GM12872 (cell line): ENCODE measurements at regions not wholly inside any gene's neighbourhood (a gene's known extent, or its start where the extent isn't known, plus 50 kb on each side); places are given as distances from the start of the nearest gene placed in this dataset.

Experiments
- CTCF ChIP-seq: IDR thresholded peaks from 3 replicates; pipeline ENCODE4 v1.5.1; 2011; ENCODE audit warnings: low read depth, mild to moderate bottlenecking, low read length, moderate library complexity; ENCODE audit not compliant: insufficient read depth

DNA sequence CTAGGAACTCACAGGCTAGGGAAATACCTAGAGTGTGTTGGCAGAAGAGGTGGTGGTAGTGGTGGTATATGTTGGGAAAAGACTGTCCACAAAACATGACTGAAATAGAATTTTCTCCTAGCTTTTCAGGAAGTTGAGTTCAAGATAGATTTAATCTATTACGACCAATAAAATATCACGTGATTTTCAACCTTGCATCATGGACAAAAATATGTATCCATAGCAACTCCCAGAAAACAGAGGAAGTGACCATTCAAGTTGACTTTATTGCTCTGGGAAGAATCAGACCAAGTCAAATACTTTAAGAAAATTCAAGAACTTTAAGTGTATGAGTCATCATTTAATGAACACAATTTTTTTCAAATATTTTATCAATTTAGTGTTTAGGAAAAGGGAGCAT is 347.0 kb upstream of the ZNF385D start:
- TF ChIP-seq CTCF = no peak

- TF ChIP-seq CTCF = no peak
Observed at GRCh38 chr3:22101351-22101750, 350.3 kb upstream of the ZNF385D start.

- TF ChIP-seq CTCF = no peak
Observed at GRCh38 chr3:22101811-22102210, 350.8 kb upstream of the ZNF385D start.

DNA sequence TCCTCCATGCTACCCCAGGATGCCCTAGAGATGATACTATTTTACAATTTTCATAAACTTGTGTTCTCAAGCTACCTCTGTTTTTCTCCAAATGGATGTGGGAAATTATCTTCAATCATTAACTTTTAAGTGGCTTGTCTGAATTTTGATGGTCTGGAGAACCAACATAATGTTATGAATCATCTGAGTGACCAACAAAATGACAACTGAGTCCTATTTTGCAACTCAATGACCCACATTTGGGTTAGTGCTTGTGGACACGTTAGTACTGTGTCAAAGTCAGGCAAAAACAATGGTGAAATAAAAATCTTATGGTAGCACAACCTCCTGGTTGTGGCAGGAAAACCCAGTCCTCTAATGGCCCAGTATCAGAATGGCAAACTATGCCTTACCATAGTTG is 352.4 kb upstream of the ZNF385D start:
- no peak for TF ChIP-seq CTCF

DNA sequence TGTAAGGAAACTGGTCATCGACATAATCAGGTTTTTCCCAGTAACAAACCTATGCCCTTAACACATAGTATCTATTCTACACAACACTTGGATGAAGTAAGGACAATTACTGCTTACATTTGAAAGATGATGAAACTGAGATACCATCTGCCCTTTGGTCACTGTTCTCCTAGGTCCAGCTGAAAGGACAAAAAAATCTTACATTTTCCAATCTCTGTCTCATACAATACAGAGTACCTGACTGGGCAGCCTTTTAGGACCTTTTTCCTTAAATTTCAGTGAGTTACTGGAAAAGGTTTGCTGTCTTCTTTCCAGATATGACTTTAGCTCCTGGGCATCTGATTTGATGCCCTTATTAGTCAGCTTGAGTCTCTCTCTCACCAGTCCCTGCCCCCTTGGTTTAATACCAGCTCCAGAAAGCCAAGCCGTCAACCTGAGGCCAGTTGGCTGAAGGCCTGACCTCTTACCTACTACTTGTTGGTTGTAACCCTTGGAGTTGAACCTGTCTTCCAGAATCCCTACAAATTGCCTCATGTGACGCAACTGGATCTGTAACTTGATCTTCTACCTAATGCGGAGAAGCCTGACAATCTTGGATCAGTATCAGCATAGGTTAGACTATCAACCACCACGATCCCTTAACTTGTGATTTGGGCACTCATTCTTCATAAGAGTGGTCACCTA is 355.3 kb upstream of the ZNF385D start:
- no peak for TF ChIP-seq CTCF

DNA sequence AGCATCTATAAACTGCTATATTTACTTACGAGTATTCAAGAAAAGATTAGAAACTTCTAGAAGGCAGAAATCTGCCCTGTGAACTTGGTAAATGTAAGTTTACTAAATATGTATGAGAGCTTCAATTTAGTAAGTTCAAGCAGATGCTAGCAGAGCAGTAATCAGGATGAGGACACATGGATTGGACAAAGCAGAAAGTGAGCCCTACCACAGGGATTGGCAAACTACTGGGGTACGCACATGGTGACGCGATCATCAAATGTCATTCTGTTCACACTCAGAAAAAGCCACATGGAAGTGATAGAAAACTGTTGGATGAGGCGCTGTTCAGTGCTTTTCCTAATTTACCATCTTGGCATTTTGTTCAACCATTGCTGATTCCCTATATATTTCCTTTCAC is 360.2 kb upstream of the ZNF385D start:
- TF ChIP-seq CTCF = no peak

DNA sequence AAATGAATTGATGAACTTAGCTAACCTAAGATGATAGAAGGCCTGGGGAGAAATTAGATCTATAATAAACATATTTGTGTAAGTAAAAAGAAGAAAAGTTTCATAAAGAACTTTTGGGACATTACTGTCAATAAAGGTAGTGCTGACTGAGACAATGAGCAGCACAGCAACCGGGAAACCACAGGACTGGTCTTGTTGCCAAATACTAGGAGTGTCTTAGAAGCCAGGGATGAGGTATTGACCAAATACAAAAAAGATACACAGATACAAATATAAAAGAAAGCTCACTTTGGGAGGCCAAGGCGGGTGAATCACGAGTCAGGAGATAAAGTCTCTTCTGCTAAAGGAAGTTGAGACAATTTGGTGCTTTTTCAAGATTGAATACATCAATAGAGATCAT is 362.4 kb upstream of the ZNF385D start:
- no peak for TF ChIP-seq CTCF

- TF ChIP-seq CTCF = no peak
Observed at GRCh38 chr3:22115581-22115980, 364.6 kb upstream of the ZNF385D start.
